Liver (tissue), 3 donors: ENCODE measurements at regions not wholly inside any gene's neighbourhood (a gene's known extent, or its start where the extent isn't known, plus 50 kb on each side); places are given as distances from the start of the nearest gene placed in this dataset.

Source experiments
- JUND ChIP-seq, 2 donors: IDR thresholded peaks; 2 replicates each; pipeline ENCODE4 v1.6.1; 2016; ENCODE audit warnings: antibody characterized with exemption in 2 of 2
- TF ChIP-seq, protein P1 (sequence below): fragments of 150-350 bp; IDR thresholded peaks from 2 replicates; pipeline ENCODE4 v1.5.1; 2017; ENCODE audit warnings: improper control_type of control experiment, low read depth, low read length; ENCODE audit not compliant: missing input control
- TF ChIP-seq, protein P2 (sequence below): IDR thresholded peaks from 2 replicates; pipeline ENCODE4 v1.6.1; 2016; ENCODE audit warnings: antibody characterized with exemption
- TF ChIP-seq, protein P3 (sequence below): IDR thresholded peaks from 2 replicates; pipeline ENCODE4 v1.6.1; 2016; ENCODE audit warnings: antibody characterized with exemption
- donor health status: healthy.
- donor health status: healthy.

DNA sequence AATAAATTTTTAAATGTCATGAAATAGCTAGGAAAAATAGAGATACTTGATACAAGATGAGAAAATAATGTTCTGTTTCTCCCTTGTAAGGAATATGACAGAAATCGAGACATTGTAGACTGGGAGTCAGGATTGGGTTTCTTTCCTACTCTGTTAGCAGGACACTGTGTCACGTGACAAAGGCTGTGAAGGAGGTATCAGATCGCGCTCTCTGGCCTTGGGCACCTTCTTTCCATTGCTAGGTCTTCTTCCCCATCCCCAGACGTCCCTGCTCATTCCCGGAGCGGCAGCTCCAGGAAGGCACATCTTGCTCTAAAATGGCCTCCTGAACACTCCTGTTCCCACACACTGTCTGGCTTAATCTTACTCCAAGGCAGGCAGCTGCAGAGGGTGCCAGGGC lies 133.4 kb downstream of the TM9SF2 start:
- TF ChIP-seq, protein P1, sequence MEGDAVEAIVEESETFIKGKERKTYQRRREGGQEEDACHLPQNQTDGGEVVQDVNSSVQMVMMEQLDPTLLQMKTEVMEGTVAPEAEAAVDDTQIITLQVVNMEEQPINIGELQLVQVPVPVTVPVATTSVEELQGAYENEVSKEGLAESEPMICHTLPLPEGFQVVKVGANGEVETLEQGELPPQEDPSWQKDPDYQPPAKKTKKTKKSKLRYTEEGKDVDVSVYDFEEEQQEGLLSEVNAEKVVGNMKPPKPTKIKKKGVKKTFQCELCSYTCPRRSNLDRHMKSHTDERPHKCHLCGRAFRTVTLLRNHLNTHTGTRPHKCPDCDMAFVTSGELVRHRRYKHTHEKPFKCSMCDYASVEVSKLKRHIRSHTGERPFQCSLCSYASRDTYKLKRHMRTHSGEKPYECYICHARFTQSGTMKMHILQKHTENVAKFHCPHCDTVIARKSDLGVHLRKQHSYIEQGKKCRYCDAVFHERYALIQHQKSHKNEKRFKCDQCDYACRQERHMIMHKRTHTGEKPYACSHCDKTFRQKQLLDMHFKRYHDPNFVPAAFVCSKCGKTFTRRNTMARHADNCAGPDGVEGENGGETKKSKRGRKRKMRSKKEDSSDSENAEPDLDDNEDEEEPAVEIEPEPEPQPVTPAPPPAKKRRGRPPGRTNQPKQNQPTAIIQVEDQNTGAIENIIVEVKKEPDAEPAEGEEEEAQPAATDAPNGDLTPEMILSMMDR: no peak
- TF ChIP-seq, protein P2, sequence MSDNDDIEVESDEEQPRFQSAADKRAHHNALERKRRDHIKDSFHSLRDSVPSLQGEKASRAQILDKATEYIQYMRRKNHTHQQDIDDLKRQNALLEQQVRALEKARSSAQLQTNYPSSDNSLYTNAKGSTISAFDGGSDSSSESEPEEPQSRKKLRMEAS: no peak
- TF ChIP-seq, protein P3, sequence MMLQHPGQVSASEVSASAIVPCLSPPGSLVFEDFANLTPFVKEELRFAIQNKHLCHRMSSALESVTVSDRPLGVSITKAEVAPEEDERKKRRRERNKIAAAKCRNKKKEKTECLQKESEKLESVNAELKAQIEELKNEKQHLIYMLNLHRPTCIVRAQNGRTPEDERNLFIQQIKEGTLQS: no peak
- no peak for TF ChIP-seq JUND (IDR thresholded peaks at IDR 0.05)
